HG02938 (cell line): ENCODE measurements at regions not wholly inside any gene's neighbourhood (a gene's known extent, or its start where the extent isn't known, plus 50 kb on each side); places are given as distances from the start of the nearest gene placed in this dataset.
A peak's percentile ranks its signal among the peaks of the same experiment; 100 is the strongest.

Experiments used
- ATAC-seq: cut with Tn5 transposase; IDR thresholded peaks from one replicate; pipeline ENCODE4 v1.9.1; 2021; ENCODE audit warnings: mild to moderate bottlenecking, moderate library complexity; ENCODE audit not compliant: unreplicated experiment

GRCh38 chr4:165716472-165716871 lies 156.6 kb upstream of the TLL1 start:
- ATAC-seq = no peak

DNA sequence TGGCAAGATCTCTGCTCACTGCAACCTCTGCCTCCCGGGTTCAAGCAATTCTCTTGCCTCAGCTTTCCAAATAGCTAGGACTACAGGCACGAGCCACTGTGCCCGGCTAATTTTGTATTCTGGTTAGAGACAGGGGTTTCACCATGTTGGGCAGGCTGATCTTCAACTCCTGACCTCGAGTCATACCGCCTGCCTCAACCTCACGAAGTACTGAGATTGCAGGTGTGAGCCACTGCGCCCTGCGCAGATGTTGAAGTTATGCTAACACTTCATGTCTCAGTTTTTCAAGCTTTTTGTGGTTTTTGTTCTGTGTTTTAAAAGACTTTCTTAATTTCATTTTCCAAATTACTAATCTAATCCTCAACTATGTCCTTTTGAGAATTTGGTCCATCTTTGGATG lies 154.4 kb upstream of the TLL1 start:
- no peak for ATAC-seq

GRCh38 chr4:165720411-165721082 lies 152.5 kb upstream of the TLL1 start:
- no peak for ATAC-seq

- no peak for ATAC-seq
Measured at GRCh38 chr4:165721815-165722214, 151.2 kb upstream of the TLL1 start.

- no peak for ATAC-seq
Measured at GRCh38 chr4:165723051-165723795, 149.8 kb upstream of the TLL1 start.

DNA sequence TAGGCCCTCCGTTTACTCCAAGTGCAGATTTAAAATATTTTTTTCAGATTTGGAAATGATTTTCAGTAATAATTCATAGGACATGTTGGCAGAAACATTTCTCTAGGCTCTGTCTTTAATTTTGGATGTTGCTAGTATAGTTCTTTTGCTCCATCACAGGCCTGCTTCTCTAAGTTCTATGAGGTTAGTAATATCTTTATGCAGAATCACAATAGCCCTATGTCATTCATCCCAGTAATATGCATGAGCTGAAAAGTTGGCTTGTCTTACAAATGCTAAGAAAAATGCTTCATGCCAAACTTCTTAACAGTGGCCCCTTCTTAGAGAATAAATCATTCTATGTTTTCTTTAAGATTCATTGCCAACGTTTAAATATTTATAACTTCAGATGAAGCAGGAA lies 148.3 kb upstream of the TLL1 start:
- ATAC-seq = no peak

DNA sequence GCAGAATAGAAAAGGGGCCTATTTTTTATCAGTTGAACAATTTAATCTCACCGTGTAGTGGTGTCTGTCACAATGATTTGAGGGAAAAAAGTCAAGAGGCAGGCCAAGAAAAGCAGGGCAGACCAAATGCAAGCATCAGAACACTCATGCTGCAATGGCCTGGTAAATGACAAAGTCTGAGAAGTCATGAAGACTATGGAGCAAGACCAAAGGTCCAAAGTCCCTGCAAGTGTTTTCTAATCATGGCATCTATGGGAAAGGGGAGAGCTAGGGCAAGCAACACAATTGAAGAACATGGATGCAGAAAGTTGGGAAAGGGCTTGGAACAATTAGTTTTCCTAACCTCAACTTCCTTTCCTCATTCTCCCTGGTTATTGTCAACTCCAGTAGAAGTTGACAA lies 147.7 kb upstream of the TLL1 start:
- ATAC-seq = no peak

- ATAC-seq = no peak
Measured at GRCh38 chr4:165726831-165727230, 146.2 kb upstream of the TLL1 start.

- ATAC-seq = no peak
Measured at GRCh38 chr4:165737309-165737972, 135.6 kb upstream of the TLL1 start.

- peak; percentile 95 for ATAC-seq
Measured at GRCh38 chr4:165738571-165738970, 134.5 kb upstream of the TLL1 start.

GRCh38 chr4:165740911-165741310 lies 132.1 kb upstream of the TLL1 start:
- ATAC-seq = no peak

- no peak for ATAC-seq
Measured at GRCh38 chr4:165743422-165743821, 129.6 kb upstream of the TLL1 start.

- no peak for ATAC-seq
Measured at GRCh38 chr4:165744370-165744769, 128.7 kb upstream of the TLL1 start.

GRCh38 chr4:165748321-165748720 lies 124.7 kb upstream of the TLL1 start:
- ATAC-seq = no peak

DNA sequence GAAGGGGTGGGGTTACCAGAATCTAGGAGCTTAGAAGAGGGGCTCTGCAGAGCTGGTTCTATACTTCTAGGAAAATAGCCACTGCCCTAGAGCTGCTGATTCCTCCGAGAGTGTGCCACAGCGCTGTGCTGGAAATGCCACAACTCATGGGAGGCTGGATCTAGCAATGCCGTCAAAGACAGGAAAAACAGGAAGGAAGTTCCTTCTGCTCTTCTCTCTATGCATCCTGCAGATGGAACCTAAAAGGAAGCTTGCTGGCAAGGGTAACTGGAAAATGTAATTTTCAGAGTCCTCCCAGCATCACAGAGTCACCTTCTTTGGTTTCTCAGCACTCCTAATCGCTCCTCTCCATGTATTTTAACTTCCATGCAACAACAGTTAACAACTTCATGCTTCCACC lies 121.2 kb upstream of the TLL1 start:
- ATAC-seq = no peak

DNA sequence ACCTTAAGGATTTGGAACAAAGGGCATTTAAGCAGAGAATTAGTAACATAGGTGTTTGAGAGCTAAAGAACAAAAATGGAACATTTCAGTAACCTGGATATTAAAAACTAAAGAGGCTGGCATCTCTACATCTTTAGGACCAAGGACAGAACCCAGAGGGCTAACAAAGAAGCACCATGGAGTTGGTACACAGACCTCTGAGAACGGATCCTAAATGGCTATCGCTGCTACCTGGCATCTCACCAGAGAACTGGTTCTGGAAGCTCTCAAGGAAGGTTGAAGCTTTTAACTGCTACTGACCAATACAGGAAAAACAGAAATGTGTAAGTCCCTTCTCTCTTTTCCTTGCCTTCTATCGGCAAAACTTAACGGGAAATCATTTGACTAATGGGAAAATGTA lies 118.4 kb upstream of the TLL1 start:
- ATAC-seq = no peak

GRCh38 chr4:165756836-165757235 lies 116.2 kb upstream of the TLL1 start:
- no peak for ATAC-seq

GRCh38 chr4:165757451-165757850 lies 115.6 kb upstream of the TLL1 start:
- ATAC-seq = no peak

- ATAC-seq = no peak
Measured at GRCh38 chr4:165758086-165758485, 115.0 kb upstream of the TLL1 start.

DNA sequence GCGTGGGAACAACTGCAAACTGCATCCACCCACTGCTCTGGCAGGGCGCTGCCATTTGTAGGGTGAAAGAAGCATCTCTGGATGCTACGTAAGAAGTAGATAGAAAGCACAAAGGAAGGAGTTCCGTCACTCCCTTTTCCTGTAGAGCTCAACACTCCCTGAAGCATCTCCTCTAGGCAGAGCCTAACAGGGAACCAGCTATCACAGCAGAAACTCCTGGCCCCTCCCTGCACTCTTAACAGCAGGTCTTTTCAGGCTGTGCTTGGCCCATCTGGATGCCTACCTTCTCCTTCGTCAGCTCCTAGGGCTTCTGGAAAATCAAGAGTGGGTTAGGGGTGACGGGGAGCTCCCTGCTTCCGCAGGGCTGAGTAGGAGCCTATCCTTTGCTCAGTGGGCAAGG lies 112.9 kb upstream of the TLL1 start:
- no peak for ATAC-seq

GRCh38 chr4:165761963-165762362 lies 111.1 kb upstream of the TLL1 start:
- ATAC-seq = no peak

DNA sequence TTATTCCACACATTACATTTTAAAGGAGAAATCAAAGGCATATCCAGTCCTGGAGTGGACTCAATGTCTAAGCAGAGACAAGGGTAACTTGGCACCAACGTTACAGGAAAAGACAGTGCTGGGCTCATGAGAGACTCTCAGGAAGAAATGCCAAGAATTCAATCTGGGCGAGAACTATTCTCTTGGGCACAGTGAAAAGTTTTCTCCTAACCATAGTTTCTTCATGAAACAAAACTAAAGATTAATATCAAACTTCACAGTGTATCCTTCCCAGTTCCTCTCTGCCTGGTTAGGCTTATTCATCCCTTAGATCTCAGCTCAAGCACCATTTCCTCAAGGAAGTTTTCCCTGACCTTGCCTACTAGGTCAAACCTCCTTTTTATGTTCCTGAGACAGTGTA lies 109.4 kb upstream of the TLL1 start:
- no peak for ATAC-seq
